Right lobe of liver (tissue), 6 donors: ENCODE measurements at regions not wholly inside any gene's neighbourhood (a gene's known extent, or its start where the extent isn't known, plus 50 kb on each side); places are given as distances from the start of the nearest gene placed in this dataset.

Source experiments
- ATAC-seq, 4 donors: fragments of 200-7000 bp; cut with Tn5 transposase; one replicate each; pipeline ENCODE4 v1.9.1; 2020; ENCODE audit warnings: mild to moderate bottlenecking in 4 of 4, moderate library complexity in 4 of 4
- DNase-seq, 3 donors: peaks; one replicate each; pipeline ENCODE4 v3.0.0-alpha.2; 2020
- H3K27ac ChIP-seq, 3 donors: fragments of 200-600 bp; one replicate each; pipeline ENCODE4 v1.8.0; 2022
- H3K27me3 ChIP-seq, 2 donors: fragments of 200-600 bp; one replicate each; pipeline ENCODE4 v1.8.0; 2022
- H3K36me3 ChIP-seq, 4 donors: fragments of 200-600 bp; sonication (generic) in 1 of 4; one replicate each; pipeline versions ENCODE4 v1.5.1 to v1.8.0; 2017 to 2022; ENCODE audit warnings: control low read depth in 1 of 4
- H3K4me1 ChIP-seq, 4 donors: fragments of 200-600 bp; sonication (generic) in 1 of 4; one replicate each; pipeline versions ENCODE4 v1.5.1 to v1.8.0; 2017 to 2022; ENCODE audit warnings: control low read depth in 1 of 4
- H3K4me3 ChIP-seq, 3 donors: fragments of 200-600 bp; one replicate each; pipeline ENCODE4 v1.8.0; 2022
- H3K9me3 ChIP-seq, 4 donors: fragments of 200-600 bp; sonication (generic) in 1 of 4; one replicate each; pipeline versions ENCODE4 v1.5.1 to v1.8.0; 2017 to 2022; ENCODE audit warnings: control low read depth in 1 of 4
- CTCF ChIP-seq, 4 donors: fragments of 200-600 bp in 3 of 4; fragments of 450-650 bp in 1 of 4; IDR thresholded peaks; one replicate each; pipeline versions ENCODE4 v1.5.1 to v1.8.0; 2016 to 2022; ENCODE audit warnings: antibody characterized with exemption in 4 of 4, mild to moderate bottlenecking in 2 of 4
- POLR2A ChIP-seq: fragments of 450-650 bp; IDR thresholded peaks from one replicate; pipeline ENCODE4 v1.6.1; 2017; ENCODE audit warnings: antibody characterized with exemption, mild to moderate bottlenecking
- WGBS: methylation state at CpG from one replicate; pipeline ENCODE4 v1.1.6; 2018; ENCODE audit warnings: low coverage, low lambda C conversion rate; ENCODE audit not compliant: insufficient coverage; ENCODE audit errors: missing lambda C conversion rate; 5-methylcytosine and 5-hydroxymethylcytosine counted together
- intact Hi-C, 2 donors: fragments of 100-400 bp; cut with DNase I; formaldehyde crosslinking; loops; one replicate each; pipeline versions ENCODE4 v1.11.2 to v1.14.1; 2022
- donor health status: DM: no; HTN: yes; CAD: no.
- donor health status: DM: no; HTN: no; CAD: no.
- donor health status: DM: no; HTN: no; CAD: no.
- donor health status: DM: no; HTN: yes; CAD: no.
- donor health status: DM: no; HTN: yes; CAD: no.

GRCh38 chr13:54368387-54368786 lies 1339.8 kb downstream of the OLFM4 start:
- ATAC-seq (no peak), DNase-seq (no peak)
- intact Hi-C loops = no loop called here
- Histone ChIP-seq H3K4me1 (no peaks in the 10 kb centered on the region), H3K27me3 (no peaks in the 10 kb centered on the region), H3K9me3 (no peaks in the 10 kb centered on the region), H3K36me3 (no peaks in the 10 kb centered on the region), H3K4me3 (no peak overlapping the region), H3K27ac (no peak overlapping the region)
- TF ChIP-seq POLR2A (no peak), CTCF (IDR thresholded peaks at IDR 0.05) (no peak)

- H3K36me3 ChIP-seq = no peaks in the 10 kb centered on the region
- H3K27ac ChIP-seq = no peak overlapping the region
- no peaks in the 10 kb centered on the region for H3K4me1 ChIP-seq
- DNase-seq (no peak), ATAC-seq (no peak)
- H3K9me3 ChIP-seq = no peaks in the 10 kb centered on the region
- TF ChIP-seq POLR2A (no peak), CTCF (IDR thresholded peaks at IDR 0.05) (no peak)
- intact Hi-C loops = no loop called here
- no peak overlapping the region for H3K4me3 ChIP-seq
- WGBS = 0% methylated on average over 1 of the region's 1 CpG
- no peaks in the 10 kb centered on the region for H3K27me3 ChIP-seq
Observed at GRCh38 chr13:54373211-54373610, 1344.6 kb downstream of the OLFM4 start.

- 40% methylated on average over 2 of the region's 2 CpGs for WGBS
- Histone ChIP-seq H3K9me3 (no peaks in the 10 kb centered on the region), H3K36me3 (no peaks in the 10 kb centered on the region), H3K27me3 (no peaks in the 10 kb centered on the region), H3K4me1 (no peaks in the 10 kb centered on the region), H3K4me3 (no peak overlapping the region), H3K27ac (no peak overlapping the region)
- DNase-seq (no peak), ATAC-seq (no peak)
- TF ChIP-seq POLR2A = no peak
- TF ChIP-seq CTCF (IDR thresholded peaks at IDR 0.05) = no peak
- intact Hi-C loops = no loop called here
Observed at GRCh38 chr13:54379461-54379860, 1350.8 kb downstream of the OLFM4 start.

- TF ChIP-seq CTCF (IDR thresholded peaks at IDR 0.05) = no peak
- TF ChIP-seq POLR2A = no peak
- no peak overlapping the region for H3K4me3 ChIP-seq
- no peaks in the 10 kb centered on the region for H3K9me3 ChIP-seq
- no peaks in the 10 kb centered on the region for H3K36me3 ChIP-seq
- DNase-seq (no peak), ATAC-seq (no peak)
- 42% methylated on average over 2 of the region's 2 CpGs for WGBS
- H3K4me1 ChIP-seq = no peaks in the 10 kb centered on the region
- intact Hi-C loops = no loop called here
- H3K27me3 ChIP-seq = no peaks in the 10 kb centered on the region
- no peak overlapping the region for H3K27ac ChIP-seq
Observed at GRCh38 chr13:54383604-54384003, 1355.0 kb downstream of the OLFM4 start.

- H3K9me3 ChIP-seq = no peaks in the 10 kb centered on the region
- no peaks in the 10 kb centered on the region for H3K27me3 ChIP-seq
- TF ChIP-seq CTCF (IDR thresholded peaks at IDR 0.05) (no peak), POLR2A (no peak)
- DNase-seq (no peak), ATAC-seq (no peak)
- no peaks in the 10 kb centered on the region for H3K36me3 ChIP-seq
- no peaks in the 10 kb centered on the region for H3K4me1 ChIP-seq
- no peak overlapping the region for H3K27ac ChIP-seq
- intact Hi-C loops = no loop called here
- H3K4me3 ChIP-seq = no peak overlapping the region
Observed at GRCh38 chr13:54387625-54388024, 1359.0 kb downstream of the OLFM4 start.
